GM12872 (cell line): ENCODE measurements at regions not wholly inside any gene's neighbourhood (a gene's known extent, or its start where the extent isn't known, plus 50 kb on each side); places are given as distances from the start of the nearest gene placed in this dataset.

Source experiments
- CTCF ChIP-seq: IDR thresholded peaks from 3 replicates; pipeline ENCODE4 v1.5.1; 2011; ENCODE audit warnings: low read depth, mild to moderate bottlenecking, low read length, moderate library complexity; ENCODE audit not compliant: insufficient read depth

GRCh38 chr21:30028537-30028936, 88.7 kb upstream of the GRIK1 start:
- no peak for TF ChIP-seq CTCF

GRCh38 chr21:30027986-30028385, 88.2 kb upstream of the GRIK1 start:
- TF ChIP-seq CTCF, result no peak

DNA sequence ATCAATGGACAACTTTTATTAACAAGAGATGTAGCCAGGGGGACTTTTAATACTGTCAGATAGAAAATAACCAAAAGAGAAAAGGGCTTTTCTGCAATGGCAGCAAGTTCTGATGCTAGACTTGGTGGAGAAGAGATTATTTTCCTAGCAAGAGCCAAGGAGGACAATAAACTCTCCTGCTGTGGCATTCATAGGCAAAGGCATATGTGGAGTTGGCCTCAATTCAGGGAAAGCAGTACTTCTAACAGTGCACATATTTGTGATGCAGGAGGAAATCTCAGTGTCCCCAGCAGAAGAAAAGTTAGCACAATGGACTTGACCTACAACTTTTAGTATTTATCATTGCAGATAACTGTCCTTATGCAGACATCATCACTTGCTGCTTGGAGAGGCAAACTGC, 75.1 kb upstream of the GRIK1 start:
- TF ChIP-seq CTCF, result no peak

- no peak for TF ChIP-seq CTCF
These were observed 51.8 kb upstream of the GRIK1 start for GRCh38 chr21:29991624-29992023.

GRCh38 chr21:29989634-29990234, 49.9 kb upstream of the GRIK1 start:
- TF ChIP-seq CTCF, result no peak
